ENCODE measurements at regions not wholly inside any gene's neighbourhood (a gene's known extent, or its start where the extent isn't known, plus 50 kb on each side); places are given as distances from the start of the nearest gene placed in this dataset.

- TF ChIP-seq CTCF (IDR thresholded peaks at IDR 0.05; ENCODE audit: low read depth, low read length, poor library complexity, severe bottlenecking) (no peak), EZH2phosphoT487 (IDR thresholded peaks at IDR 0.05; ENCODE audit: borderline replicate concordance, low read length) (no peak)
Observed at GRCh38 chr13:55307909-55308308, 1832.8 kb upstream of the PRR20A start.
